Lung (tissue), 11 donors: ENCODE measurements at regions not wholly inside any gene's neighbourhood (a gene's known extent, or its start where the extent isn't known, plus 50 kb on each side); places are given as distances from the start of the nearest gene placed in this dataset.

Source experiments
- ATAC-seq: fragments of 200-7000 bp; cut with Tn5 transposase; one replicate; pipeline ENCODE4 v1.9.1; 2020; ENCODE audit warnings: moderate number of reproducible peaks; ENCODE audit not compliant: insufficient read depth, low FRiP score
- DNase-seq, 3 donors: peaks; one replicate each; pipeline ENCODE4 v3.0.0-alpha.2; 2013 to 2017
- H3K27ac ChIP-seq, 2 donors: one replicate each; pipeline ENCODE4 v1.5.1; 2013; ENCODE audit warnings: mild to moderate bottlenecking in 2 of 2, moderate library complexity in 2 of 2, control low read depth in 1 of 2, inconsistent platforms in 1 of 2, low read depth in 1 of 2, low read length in 1 of 2
- H3K27me3 ChIP-seq, 3 donors: one replicate each; pipeline ENCODE4 v1.5.1; 2013; ENCODE audit warnings: low read length in 2 of 3; ENCODE audit not compliant: control insufficient read depth in 3 of 3, insufficient read depth in 3 of 3
- H3K36me3 ChIP-seq, 4 donors: one replicate each; pipeline ENCODE4 v1.5.1; 2013; ENCODE audit warnings: low read length in 4 of 4, mild to moderate bottlenecking in 1 of 4, moderate library complexity in 1 of 4; ENCODE audit not compliant: control insufficient read depth in 4 of 4, insufficient read depth in 4 of 4
- H3K4me1 ChIP-seq, 5 donors: one replicate each; pipeline ENCODE4 v1.5.1; 2013; ENCODE audit warnings: low read length in 5 of 5, mild to moderate bottlenecking in 2 of 5, moderate library complexity in 1 of 5; ENCODE audit not compliant: control insufficient read depth in 5 of 5, insufficient read depth in 5 of 5
- H3K4me3 ChIP-seq: one replicate; pipeline ENCODE4 v1.5.1; 2013; ENCODE audit warnings: mild to moderate bottlenecking, control low read depth, moderate library complexity
- H3K9ac ChIP-seq, 2 donors: one replicate each; pipeline ENCODE4 v1.5.1; 2013; ENCODE audit warnings: low read length in 2 of 2, control low read depth in 1 of 2; ENCODE audit not compliant: insufficient read depth in 1 of 2
- H3K9me3 ChIP-seq, 4 donors: one replicate each; pipeline ENCODE4 v1.5.1; 2013; ENCODE audit warnings: low read length in 3 of 4, mild to moderate bottlenecking in 1 of 4, moderate library complexity in 1 of 4; ENCODE audit not compliant: control insufficient read depth in 4 of 4, insufficient read depth in 3 of 4
- WGBS, 2 donors: extraction: QIAGEN DNeasy Blood & Tissue Kit; methylation state at CpG; one replicate each; pipeline ENCODE4 v1.1.7; 2013; 5-methylcytosine and 5-hydroxymethylcytosine counted together
- TF ChIP-seq, protein P1 (sequence below): IDR thresholded peaks from 2 replicates; pipeline ENCODE4 v1.5.1; 2012; ENCODE audit warnings: mild to moderate bottlenecking; ENCODE audit errors: control extremely low read depth, extremely low read depth
- donor health status: control.
- donor health status: control.
- donor health status: Bipolar disorder and iron deficiency.
- donor health status: healthy.
- donor health status: DM: yes; HTN: yes; CAD: no.

DNA sequence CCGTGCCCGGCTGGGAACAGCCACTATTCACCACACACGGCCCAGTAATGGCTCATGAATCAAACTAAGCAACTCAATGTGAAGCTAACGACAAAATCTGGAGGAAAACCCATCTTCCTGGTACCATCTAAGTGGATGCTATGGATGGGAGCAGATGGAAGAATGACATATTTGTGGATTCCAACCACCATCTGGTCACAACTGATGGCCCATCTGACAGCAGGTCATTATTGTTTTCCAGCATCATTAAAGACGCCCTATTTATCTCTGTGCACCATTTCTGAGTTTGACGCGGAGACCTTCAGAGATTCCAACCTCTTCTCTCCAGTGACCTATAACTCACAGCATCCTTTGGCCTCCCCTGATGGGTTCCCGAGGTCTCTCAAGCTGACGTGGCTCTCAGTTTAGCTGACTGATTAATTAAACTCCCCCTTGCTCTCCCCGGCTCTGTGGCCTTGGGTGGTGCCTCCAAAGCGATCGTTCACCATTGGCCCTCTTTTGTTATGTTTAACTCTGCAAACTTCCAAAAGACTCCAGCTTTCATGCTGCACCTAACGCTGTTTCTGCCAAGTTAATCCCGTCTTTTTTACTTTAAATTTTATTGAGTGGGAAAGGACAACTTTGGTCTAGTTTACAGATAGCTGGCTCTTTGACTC, 1514.4 kb downstream of the BRD1 start:
- H3K9ac ChIP-seq, result no peak overlapping the region
- WGBS, 2 donors, result 72 to 75% methylated on average over 14 of the region's 14 CpGs
- TF ChIP-seq, protein P1, sequence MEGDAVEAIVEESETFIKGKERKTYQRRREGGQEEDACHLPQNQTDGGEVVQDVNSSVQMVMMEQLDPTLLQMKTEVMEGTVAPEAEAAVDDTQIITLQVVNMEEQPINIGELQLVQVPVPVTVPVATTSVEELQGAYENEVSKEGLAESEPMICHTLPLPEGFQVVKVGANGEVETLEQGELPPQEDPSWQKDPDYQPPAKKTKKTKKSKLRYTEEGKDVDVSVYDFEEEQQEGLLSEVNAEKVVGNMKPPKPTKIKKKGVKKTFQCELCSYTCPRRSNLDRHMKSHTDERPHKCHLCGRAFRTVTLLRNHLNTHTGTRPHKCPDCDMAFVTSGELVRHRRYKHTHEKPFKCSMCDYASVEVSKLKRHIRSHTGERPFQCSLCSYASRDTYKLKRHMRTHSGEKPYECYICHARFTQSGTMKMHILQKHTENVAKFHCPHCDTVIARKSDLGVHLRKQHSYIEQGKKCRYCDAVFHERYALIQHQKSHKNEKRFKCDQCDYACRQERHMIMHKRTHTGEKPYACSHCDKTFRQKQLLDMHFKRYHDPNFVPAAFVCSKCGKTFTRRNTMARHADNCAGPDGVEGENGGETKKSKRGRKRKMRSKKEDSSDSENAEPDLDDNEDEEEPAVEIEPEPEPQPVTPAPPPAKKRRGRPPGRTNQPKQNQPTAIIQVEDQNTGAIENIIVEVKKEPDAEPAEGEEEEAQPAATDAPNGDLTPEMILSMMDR, result no peak
- peaks cover 0 to 5% (median 0%) of the 10 kb centered on the region in 4 donors for H3K9me3 ChIP-seq
- H3K4me3 ChIP-seq, result no peak overlapping the region
- H3K4me1 ChIP-seq, result peaks cover 0 to 18% (median 3%) of the 10 kb centered on the region in 5 donors
- ATAC-seq, result no peak
- DNase-seq, result no peak
- H3K27ac ChIP-seq, result no peak overlapping the region
- H3K36me3 ChIP-seq, result no peaks in the 10 kb centered on the region
- peaks cover 0 to 4% (median 0%) of the 10 kb centered on the region in 3 donors for H3K27me3 ChIP-seq

DNA sequence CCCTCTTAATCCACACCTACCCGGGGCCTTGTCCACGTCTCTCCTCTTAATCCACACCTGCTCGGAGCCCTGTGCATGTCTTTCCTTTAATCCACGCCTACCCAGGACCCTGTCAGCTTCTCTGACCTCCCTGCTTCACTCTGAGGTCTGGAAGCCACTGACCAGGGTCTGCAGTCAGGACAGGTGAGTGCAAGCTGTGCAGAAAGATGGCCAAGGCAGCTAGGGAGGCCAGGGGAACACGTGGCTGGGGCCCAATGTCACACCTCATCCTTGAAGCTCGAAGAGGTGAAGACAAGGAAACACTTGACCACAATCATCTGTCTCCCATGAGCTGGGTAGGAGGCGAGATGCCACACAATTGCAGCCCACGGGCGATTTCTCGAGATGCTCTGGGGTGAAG, 1516.9 kb downstream of the BRD1 start:
- 63 to 67% methylated on average over 10 of the region's 10 CpGs for WGBS, 2 donors
- H3K4me3 ChIP-seq, result no peak overlapping the region
- H3K36me3 ChIP-seq, result no peaks in the 10 kb centered on the region
- TF ChIP-seq, protein P1, result no peak
- DNase-seq, result no peak
- H3K9ac ChIP-seq, result no peak overlapping the region
- peaks cover 0 to 18% (median 3%) of the 10 kb centered on the region in 5 donors for H3K4me1 ChIP-seq
- peaks cover 0 to 14% (median 0%) of the 10 kb centered on the region in 3 donors for H3K27me3 ChIP-seq
- ATAC-seq, result no peak
- peaks cover 0 to 5% (median 0%) of the 10 kb centered on the region in 4 donors for H3K9me3 ChIP-seq
- H3K27ac ChIP-seq, result no peak overlapping the region

DNA sequence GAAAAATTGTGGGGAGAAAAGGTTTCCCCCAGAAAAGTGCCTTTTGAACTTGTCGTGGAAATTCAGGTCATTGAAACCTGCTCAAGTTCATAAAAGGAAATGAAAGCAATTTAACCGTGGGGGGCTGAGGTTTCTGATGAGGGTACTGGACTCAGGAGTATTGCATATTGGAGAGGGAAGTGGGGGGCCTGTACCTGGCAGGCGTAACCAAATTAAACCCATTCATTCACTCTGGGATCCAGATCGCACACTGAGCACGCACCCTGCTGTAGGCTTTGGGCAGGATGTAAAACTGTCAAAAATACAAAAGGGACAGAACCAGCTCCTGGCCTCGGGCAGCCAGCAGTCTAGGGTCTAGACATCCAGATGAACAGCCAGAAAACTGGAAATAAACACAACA, 1517.4 kb downstream of the BRD1 start:
- Histone ChIP-seq H3K36me3 (no peaks in the 10 kb centered on the region), H3K27ac (no peak overlapping the region), H3K4me3 (no peak overlapping the region), H3K9ac (no peak overlapping the region), H3K27me3 (peaks cover 0 to 16% (median 0%) of the 10 kb centered on the region in 3 donors), H3K4me1 (peaks cover 0 to 18% (median 3%) of the 10 kb centered on the region in 5 donors), H3K9me3 (peaks cover 0 to 5% (median 0%) of the 10 kb centered on the region in 4 donors)
- TF ChIP-seq, protein P1, result no peak
- WGBS, 2 donors, result 55 to 63% methylated on average over 6 of the region's 6 CpGs
- ATAC-seq (no peak), DNase-seq (no peak)

DNA sequence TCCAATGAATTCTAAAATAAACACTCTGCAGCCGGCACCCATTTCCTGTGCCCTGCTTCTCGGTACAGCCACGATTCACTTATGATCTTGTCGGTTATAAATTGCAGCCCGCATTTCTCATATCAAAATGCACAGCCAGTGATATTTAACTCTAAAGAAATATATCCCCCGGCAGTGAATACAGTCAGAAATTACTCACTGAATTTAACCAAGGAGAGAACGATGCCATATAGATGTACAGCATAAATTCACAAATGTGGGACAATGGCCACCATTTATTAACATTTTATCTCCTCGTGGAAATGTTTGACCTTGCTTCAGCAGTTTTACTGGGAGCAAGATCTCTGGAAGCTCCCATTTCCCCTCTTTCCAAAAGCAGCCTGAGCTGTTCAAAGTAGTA, 1517.8 kb downstream of the BRD1 start:
- WGBS, 2 donors, result 42 to 50% methylated on average over 8 of the region's 8 CpGs
- Histone ChIP-seq H3K27ac (no peak overlapping the region), H3K9ac (no peak overlapping the region), H3K4me3 (no peak overlapping the region), H3K27me3 (peaks cover 0 to 19% (median 0%) of the 10 kb centered on the region in 3 donors), H3K9me3 (peaks cover 0 to 5% (median 0%) of the 10 kb centered on the region in 4 donors), H3K36me3 (no peaks in the 10 kb centered on the region), H3K4me1 (peaks cover 0 to 18% (median 3%) of the 10 kb centered on the region in 5 donors)
- TF ChIP-seq, protein P1, result no peak
- peak in 2 of 3 donors; percentile 35 to 53 for DNase-seq
- no peak for ATAC-seq
